ENCODE measurements at regions not wholly inside any gene's neighbourhood (a gene's known extent, or its start where the extent isn't known, plus 50 kb on each side); places are given as distances from the start of the nearest gene placed in this dataset.

DNA sequence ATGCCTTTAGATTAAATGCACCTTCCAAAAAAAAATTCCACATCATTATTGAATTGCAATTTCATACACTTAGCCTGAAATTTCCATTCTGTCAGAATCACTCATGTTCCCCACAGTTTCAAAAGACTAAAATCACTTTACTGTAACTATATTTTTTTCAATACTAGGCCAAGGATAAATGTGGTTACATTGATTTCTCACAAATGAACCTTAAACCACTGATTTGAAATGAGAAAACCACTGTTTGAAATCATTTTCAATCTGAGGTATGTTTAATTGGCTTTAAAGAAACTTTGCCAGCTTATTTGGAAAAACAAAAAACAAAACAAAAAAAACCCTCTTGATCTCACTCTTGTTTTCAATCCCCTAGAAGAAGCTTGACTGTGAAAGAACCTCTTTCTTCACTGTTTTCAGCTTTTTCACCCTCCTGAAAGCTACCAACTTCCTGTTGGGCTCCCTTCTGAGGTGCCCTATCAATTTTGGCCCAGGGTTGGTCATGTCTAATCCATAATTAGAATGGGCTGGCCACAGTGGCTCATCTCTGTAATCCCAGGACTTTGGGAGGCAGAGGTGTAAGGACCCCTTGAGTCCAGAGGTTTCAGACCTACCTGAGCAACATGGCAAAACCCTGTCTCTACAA, 242.5 kb downstream of the ADGRG6 start:
- no peak for TF ChIP-seq EZH2phosphoT487 (conservative IDR thresholded peaks at IDR 0.05; ENCODE audit: low read length)
- TF ChIP-seq, protein P1, sequence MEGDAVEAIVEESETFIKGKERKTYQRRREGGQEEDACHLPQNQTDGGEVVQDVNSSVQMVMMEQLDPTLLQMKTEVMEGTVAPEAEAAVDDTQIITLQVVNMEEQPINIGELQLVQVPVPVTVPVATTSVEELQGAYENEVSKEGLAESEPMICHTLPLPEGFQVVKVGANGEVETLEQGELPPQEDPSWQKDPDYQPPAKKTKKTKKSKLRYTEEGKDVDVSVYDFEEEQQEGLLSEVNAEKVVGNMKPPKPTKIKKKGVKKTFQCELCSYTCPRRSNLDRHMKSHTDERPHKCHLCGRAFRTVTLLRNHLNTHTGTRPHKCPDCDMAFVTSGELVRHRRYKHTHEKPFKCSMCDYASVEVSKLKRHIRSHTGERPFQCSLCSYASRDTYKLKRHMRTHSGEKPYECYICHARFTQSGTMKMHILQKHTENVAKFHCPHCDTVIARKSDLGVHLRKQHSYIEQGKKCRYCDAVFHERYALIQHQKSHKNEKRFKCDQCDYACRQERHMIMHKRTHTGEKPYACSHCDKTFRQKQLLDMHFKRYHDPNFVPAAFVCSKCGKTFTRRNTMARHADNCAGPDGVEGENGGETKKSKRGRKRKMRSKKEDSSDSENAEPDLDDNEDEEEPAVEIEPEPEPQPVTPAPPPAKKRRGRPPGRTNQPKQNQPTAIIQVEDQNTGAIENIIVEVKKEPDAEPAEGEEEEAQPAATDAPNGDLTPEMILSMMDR (IDR thresholded peaks at IDR 0.05; ENCODE audit: insufficient read depth, low read length, poor library complexity, severe bottlenecking): no peak

GRCh38 chr6:142545147-142545546, 243.3 kb downstream of the ADGRG6 start:
- H4K20me1 ChIP-seq (ENCODE audit: low read depth, low read length): no peaks in the 10 kb centered on the region
- H3K4me3 ChIP-seq (ENCODE audit: insufficient read depth, low read length, poor library complexity, severe bottlenecking): no peak overlapping the region
- no peaks in the 10 kb centered on the region for H3F3A ChIP-seq (ENCODE audit: insufficient read depth)
- no peak overlapping the region for H3K9ac ChIP-seq (ENCODE audit: low read length)
- TF ChIP-seq, protein P1 (IDR thresholded peaks at IDR 0.05; ENCODE audit: insufficient read depth, low read length, poor library complexity, severe bottlenecking): no peak
- no peak for TF ChIP-seq EZH2phosphoT487 (conservative IDR thresholded peaks at IDR 0.05; ENCODE audit: low read length)
- H3K27me3 ChIP-seq (ENCODE audit: low read length): no peaks in the 10 kb centered on the region
- H3K27ac ChIP-seq (ENCODE audit: low read depth, low read length): no peak overlapping the region
- 0 out of 2 replicates have a peak, but pooled peaks cover 3% of the 10 kb centered on the region for H3K9me2 ChIP-seq (replicated peaks; ENCODE audit: insufficient read depth, low read length)
- H2AFZ ChIP-seq (ENCODE audit: low read depth, low read length, severe bottlenecking): no peak overlapping the region
- no peaks in the 10 kb centered on the region for H3K9me3 ChIP-seq (ENCODE audit: insufficient read depth, low read length)
- no peak overlapping the region for H3K4me2 ChIP-seq (ENCODE audit: low read depth, low read length, poor library complexity, severe bottlenecking)
- H3K36me3 ChIP-seq (ENCODE audit: low read length): no peaks in the 10 kb centered on the region
- no peaks in the 10 kb centered on the region for H3K79me2 ChIP-seq (ENCODE audit: insufficient read depth, low read length)

More for the DNA sequence above, 242.5 kb downstream of the ADGRG6 start:
- H3K36me3 ChIP-seq (ENCODE audit: low read length): no peaks in the 10 kb centered on the region
- no peak overlapping the region for H3K9ac ChIP-seq (ENCODE audit: low read length)
- H4K20me1 ChIP-seq (ENCODE audit: low read depth, low read length): no peaks in the 10 kb centered on the region
- H3K79me2 ChIP-seq (ENCODE audit: insufficient read depth, low read length): no peaks in the 10 kb centered on the region
- H2AFZ ChIP-seq (ENCODE audit: low read depth, low read length, severe bottlenecking): no peak overlapping the region
- no peak overlapping the region for H3K4me3 ChIP-seq (ENCODE audit: insufficient read depth, low read length, poor library complexity, severe bottlenecking)
- no peaks in the 10 kb centered on the region for H3K9me3 ChIP-seq (ENCODE audit: insufficient read depth, low read length)
- 0 out of 2 replicates have a peak, but pooled peaks cover 3% of the 10 kb centered on the region for H3K9me2 ChIP-seq (replicated peaks; ENCODE audit: insufficient read depth, low read length)
- H3F3A ChIP-seq (ENCODE audit: insufficient read depth): no peaks in the 10 kb centered on the region
- H3K27ac ChIP-seq (ENCODE audit: low read depth, low read length): no peak overlapping the region
- H3K27me3 ChIP-seq (ENCODE audit: low read length): no peaks in the 10 kb centered on the region
- no peak overlapping the region for H3K4me2 ChIP-seq (ENCODE audit: low read depth, low read length, poor library complexity, severe bottlenecking)

DNA sequence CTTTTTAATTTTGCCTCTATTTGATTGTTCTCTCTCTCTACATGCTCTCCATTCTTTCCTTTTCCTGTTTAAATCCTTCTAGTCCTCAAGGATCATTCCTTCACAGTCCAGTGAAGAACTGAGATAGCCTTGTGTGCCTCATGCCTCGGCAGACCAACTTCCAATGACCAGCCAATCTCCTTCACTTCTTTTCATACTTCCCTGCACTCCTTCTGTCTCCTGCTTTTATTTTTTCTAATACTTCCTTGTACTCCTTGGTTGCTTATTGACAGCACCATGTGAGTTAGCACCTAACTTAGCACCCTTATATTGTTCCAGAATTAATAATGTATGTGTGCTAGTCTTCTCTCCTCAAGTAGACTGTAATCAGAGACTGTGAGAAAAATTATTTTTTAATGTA, 246.8 kb downstream of the ADGRG6 start:
- no peak overlapping the region for H3K27ac ChIP-seq (ENCODE audit: low read depth, low read length)
- H3K27me3 ChIP-seq (ENCODE audit: low read length): no peaks in the 10 kb centered on the region
- H3K36me3 ChIP-seq (ENCODE audit: low read length): no peaks in the 10 kb centered on the region
- no peaks in the 10 kb centered on the region for H3F3A ChIP-seq (ENCODE audit: insufficient read depth)
- no peak overlapping the region for H3K4me3 ChIP-seq (ENCODE audit: insufficient read depth, low read length, poor library complexity, severe bottlenecking)
- no peaks in the 10 kb centered on the region for H4K20me1 ChIP-seq (ENCODE audit: low read depth, low read length)
- H3K4me2 ChIP-seq (ENCODE audit: low read depth, low read length, poor library complexity, severe bottlenecking): no peak overlapping the region
- no peaks in the 10 kb centered on the region for H3K79me2 ChIP-seq (ENCODE audit: insufficient read depth, low read length)
- H3K9ac ChIP-seq (ENCODE audit: low read length): no peak overlapping the region
- H3K9me2 ChIP-seq (replicated peaks; ENCODE audit: insufficient read depth, low read length): 0 out of 2 replicates have a peak, but pooled peaks cover 3% of the 10 kb centered on the region
- TF ChIP-seq EZH2phosphoT487 (conservative IDR thresholded peaks at IDR 0.05; ENCODE audit: low read length): no peak
- TF ChIP-seq, protein P1 (IDR thresholded peaks at IDR 0.05; ENCODE audit: insufficient read depth, low read length, poor library complexity, severe bottlenecking): no peak
- no peaks in the 10 kb centered on the region for H3K9me3 ChIP-seq (ENCODE audit: insufficient read depth, low read length)
- H2AFZ ChIP-seq (ENCODE audit: low read depth, low read length, severe bottlenecking): no peak overlapping the region
